HepG2 (cell line): ENCODE measurements at regions not wholly inside any gene's neighbourhood (a gene's known extent, or its start where the extent isn't known, plus 50 kb on each side); places are given as distances from the start of the nearest gene placed in this dataset.

Experiments used
- ATAC-seq: fragments of 200-7000 bp; cut with Tn5 transposase; 3 replicates; pipeline ENCODE4 v1.9.1; 2020; ENCODE audit warnings: mild to moderate bottlenecking, moderate library complexity
- BruUV-seq: library from RNA; stranded (reverse); fragments of 400-500 nt; replicated peaks from 2 replicates; lab custom pipeline; 2021; lab: Mats Ljungman, UMichigan
- CTCF ChIA-PET: fragments of 300-600 bp; formaldehyde crosslinking; extraction: SDS; loops from one replicate; lab custom pipeline; 2021; ENCODE audit warnings: low total read pairs, inconsistent platforms, low intra/inter-chr PET ratio; lab: Yijun Ruan, JAX
- POLR2A ChIA-PET: fragments of 350-600 bp; sonication (Branson Sonifier 250); formaldehyde crosslinking; loops from one replicate; lab custom pipeline; 2020; ENCODE audit warnings: antibody characterized with exemption, inconsistent platforms; lab: Yijun Ruan, JAX
- DNase-seq: peaks from one replicate; pipeline ENCODE4 v3.0.0-alpha.2; 2015; ENCODE audit warnings: low spot score
- FAIRE-seq: peaks from 3 replicates; lab custom pipeline; 2011; peaks lifted over from hg19 to GRCh38; lab: Jason Lieb, UNC
- H2AFZ ChIP-seq: one replicate; pipeline ENCODE4 v1.6.1; 2011; ENCODE audit warnings: low read length, inconsistent platforms
- H3K27ac ChIP-seq: fragments of 300-600 bp; 3 replicates; pipeline ENCODE4 v1.8.0; 2011; ENCODE audit warnings: mixed run types, mild to moderate bottlenecking, mixed read lengths, low read length, inconsistent platforms; ENCODE audit not compliant: insufficient read depth; ENCODE audit errors: extremely low read length
- H3K27me3 ChIP-seq, 2 experiments: fragments of 200-600 bp in 1 of 2; 2 replicates in 1 of 2; 3 replicates in 1 of 2; pipeline versions ENCODE4 v1.6.0 to v1.8.0; 2011; ENCODE audit warnings: low read length in 2 of 2, mild to moderate bottlenecking in 2 of 2, moderate library complexity in 2 of 2, inconsistent platforms in 1 of 2; ENCODE audit not compliant: insufficient read depth in 2 of 2, control insufficient read depth in 1 of 2
- H3K36me3 ChIP-seq, 2 experiments: fragments of 200-600 bp in 1 of 2; replicated peaks in 1 of 2; 2 replicates in 1 of 2; 3 replicates in 1 of 2; pipeline versions ENCODE4 v1.5.1 to v1.8.0; 2011; ENCODE audit warnings: low read length in 2 of 2, inconsistent platforms in 1 of 2; ENCODE audit not compliant: insufficient read depth in 2 of 2, control insufficient read depth in 1 of 2
- H3K4me1 ChIP-seq: 2 replicates; pipeline ENCODE4 v1.5.1; 2012; ENCODE audit warnings: low read length, inconsistent platforms; ENCODE audit not compliant: insufficient read depth
- H3K4me2 ChIP-seq: 2 replicates; pipeline ENCODE4 v1.6.0; 2011; ENCODE audit warnings: low read depth, low read length, inconsistent platforms
- H3K4me3 ChIP-seq, 3 experiments: fragments of 200-600 bp in 1 of 3; sonication (generic), shearing (Covaris generic) in 1 of 3; replicated peaks in 1 of 3; 2 replicates each; pipeline ENCODE4 v1.5.1; 2011 to 2016; ENCODE audit warnings: low read length in 3 of 3, inconsistent platforms in 2 of 3, low read depth in 2 of 3, mild to moderate bottlenecking in 2 of 3, control low read depth in 1 of 3, mixed read lengths in 1 of 3; ENCODE audit not compliant: insufficient read depth in 1 of 3
- H3K79me2 ChIP-seq: one replicate; pipeline ENCODE4 v1.6.1; 2011; ENCODE audit warnings: low read length, inconsistent platforms; ENCODE audit not compliant: insufficient read depth
- H3K9ac ChIP-seq: 2 replicates; pipeline ENCODE4 v1.6.0; 2011; ENCODE audit warnings: mild to moderate bottlenecking, low read depth, low read length, inconsistent platforms; ENCODE audit not compliant: insufficient read depth
- H3K9me3 ChIP-seq: 2 replicates; pipeline ENCODE4 v1.5.1; 2012; ENCODE audit warnings: mild to moderate bottlenecking, low read length
- H4K20me1 ChIP-seq: 2 replicates; pipeline ENCODE4 v1.6.0; 2011; ENCODE audit warnings: inconsistent platforms, mild to moderate bottlenecking, low read length, moderate library complexity; ENCODE audit not compliant: insufficient read depth
- ATRX ChIP-seq: sonication (generic); formaldehyde crosslinking; IDR thresholded peaks from 2 replicates; pipeline ENCODE4 v1.4.0; 2020; ENCODE audit warnings: missing genetic modification reagents, borderline replicate concordance
- CEBPB ChIP-seq: IDR thresholded peaks from 2 replicates; pipeline ENCODE4 v1.6.1; 2011; ENCODE audit warnings: low read depth, low read length, improper control_type of control experiment, borderline replicate concordance
- CEBPG ChIP-seq: IDR thresholded peaks from 2 replicates; pipeline ENCODE4 v1.6.1; 2016
- DMAP1 ChIP-seq: IDR thresholded peaks from 2 replicates; pipeline ENCODE4 v1.6.1; 2016
- EEA1 ChIP-seq: sonication (generic); formaldehyde crosslinking; IDR thresholded peaks from 2 replicates; pipeline ENCODE4 v1.5.1; 2020; ENCODE audit warnings: mild to moderate bottlenecking, missing genetic modification reagents, borderline replicate concordance
- EP300 ChIP-seq, 3 experiments: sonication (generic) in 1 of 3; formaldehyde crosslinking in 1 of 3; IDR thresholded peaks; 2 replicates each; pipeline versions ENCODE4 v1.5.1 to v1.6.1; 2011 to 2020; ENCODE audit warnings: low read depth in 2 of 3, low read length in 2 of 3, borderline replicate concordance in 1 of 3, improper control_type of control experiment in 1 of 3, mild to moderate bottlenecking in 1 of 3, missing genetic modification reagents in 1 of 3, moderate library complexity in 1 of 3
- ETV5 ChIP-seq: IDR thresholded peaks from 2 replicates; pipeline ENCODE4 v1.6.1; 2018; ENCODE audit warnings: missing biosample characterization, missing genetic modification reagents, inconsistent platforms, borderline replicate concordance
- FOXA1 ChIP-seq, 2 experiments: fragments of 450-650 bp in 1 of 2; sonication (generic) in 1 of 2; formaldehyde crosslinking in 1 of 2; IDR thresholded peaks; 2 replicates each; pipeline versions ENCODE4 v1.4.0 to v1.6.1; 2016 to 2020; ENCODE audit warnings: missing genetic modification reagents in 1 of 2
- NCOA2 ChIP-seq: sonication (generic); formaldehyde crosslinking; IDR thresholded peaks from 2 replicates; pipeline ENCODE4 v1.8.0; 2022; ENCODE audit warnings: inconsistent platforms
- POGZ ChIP-seq: sonication (generic); formaldehyde crosslinking; IDR thresholded peaks from 2 replicates; pipeline ENCODE4 v1.4.0; 2020; ENCODE audit warnings: mild to moderate bottlenecking, missing genetic modification reagents
- RBM22 ChIP-seq: fragments of 200-400 bp; formaldehyde crosslinking; optimal IDR thresholded peaks from 2 replicates; pipeline ENCODE3; 2017; ENCODE audit warnings: mild to moderate bottlenecking, low read length, moderate library complexity
- RNF2 ChIP-seq: fragments of 450-650 bp; conservative IDR thresholded peaks from 2 replicates; pipeline ENCODE4 v1.6.1; 2016; ENCODE audit warnings: low read depth
- RXRB ChIP-seq: IDR thresholded peaks from 2 replicates; pipeline ENCODE4 v1.6.1; 2016; ENCODE audit warnings: borderline replicate concordance, missing genetic modification reagents, missing compliant biosample characterization
- SMAD3 ChIP-seq: sonication (generic); formaldehyde crosslinking; IDR thresholded peaks from 2 replicates; pipeline ENCODE4 v1.4.0; 2020; ENCODE audit warnings: missing genetic modification reagents
- XRCC5 ChIP-seq: fragments of 200-400 bp; formaldehyde crosslinking; optimal IDR thresholded peaks from 2 replicates; pipeline ENCODE3; 2017; ENCODE audit warnings: mild to moderate bottlenecking, low read length
- ZFP41 ChIP-seq: sonication (generic); formaldehyde crosslinking; IDR thresholded peaks from 2 replicates; pipeline ENCODE4 v1.4.0; 2020; ENCODE audit warnings: mild to moderate bottlenecking, missing genetic modification reagents, borderline replicate concordance
- ZNF614 ChIP-seq: IDR thresholded peaks from 2 replicates; pipeline ENCODE4 v1.6.1; 2018; ENCODE audit warnings: missing biosample characterization, missing genetic modification reagents, inconsistent platforms, borderline replicate concordance
- WGBS: methylation state at CpG from one replicate; pipeline ENCODE4 v1.1.6; 2017; ENCODE audit warnings: low lambda C conversion rate; 5-methylcytosine and 5-hydroxymethylcytosine counted together
- in situ Hi-C: cut with HindIII; loops from 2 replicates; pipeline ENCODE4 v1.10.0; 2017; ENCODE audit warnings: low pct_unique_long_range_greater_than_20kb; ENCODE audit not compliant: extremely low pct_ligation_motif_present
- intact Hi-C: fragments of 100-400 bp; cut with micrococcal nuclease; formaldehyde crosslinking; loops from one replicate; pipeline ENCODE4 v1.10.0; 2022; ENCODE audit not compliant: unreplicated experiment
- TF ChIP-seq, protein P1 (sequence below): sonication (generic); formaldehyde crosslinking; IDR thresholded peaks from 2 replicates; pipeline ENCODE4 v1.9.0; 2021; ENCODE audit warnings: missing genetic modification reagents, borderline replicate concordance

DNA sequence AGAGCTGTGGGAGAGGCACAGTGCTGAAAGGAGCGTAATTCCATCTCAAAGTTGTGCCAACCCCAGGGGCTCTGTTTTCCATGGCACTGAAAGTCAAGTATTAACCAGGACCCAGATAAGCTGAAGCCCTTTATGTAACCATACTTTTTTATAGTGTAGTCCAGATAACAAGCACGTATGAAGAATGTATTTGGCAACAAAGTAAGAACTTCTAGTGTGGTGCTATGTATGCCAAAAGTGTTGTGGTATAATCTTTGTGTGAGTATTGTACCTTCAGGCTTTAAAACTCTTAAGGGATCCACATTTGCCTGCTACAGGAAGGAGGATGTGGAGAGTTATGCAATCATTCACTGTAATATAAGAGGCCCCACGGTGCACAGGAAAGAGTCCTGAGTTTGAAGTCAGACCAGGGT is 129.4 kb downstream of the IBTK start:
- BruUV-seq: no TSS peak
- 53% methylated on average over 3 of the region's 3 CpGs for WGBS
- Histone ChIP-seq H3K4me1 (peaks cover 44% of the 10 kb centered on the region), H3K4me3 (no peak overlapping the region), H3K27ac (no peak overlapping the region), H3K4me2 (peak overlapping the region; percentile 22; the same call in 1 of the 2 replicates), H2AFZ (no peak overlapping the region), H3K27me3 (no peaks in the 10 kb centered on the region), H4K20me1 (no peaks in the 10 kb centered on the region), H3K79me2 (no peaks in the 10 kb centered on the region), H3K9ac (no peak overlapping the region), H3K36me3 (no peaks in the 10 kb centered on the region), H3K9me3 (no peaks in the 10 kb centered on the region)
- in situ Hi-C loops (no loop called here), intact Hi-C loops (no loop called here)
- ATAC-seq (no peak), FAIRE-seq (no peak), DNase-seq (no peak)
- ChIA-PET POLR2A (no interaction called here), CTCF (no interaction called here)
- TF ChIP-seq CEBPG (CRISPR knock-in tag): peak; percentile 78
- peak; percentile 53; the same call in 1 of the 2 replicates for TF ChIP-seq CEBPB
- no peak for TF ChIP-seq DMAP1 (CRISPR knock-in tag)

DNA sequence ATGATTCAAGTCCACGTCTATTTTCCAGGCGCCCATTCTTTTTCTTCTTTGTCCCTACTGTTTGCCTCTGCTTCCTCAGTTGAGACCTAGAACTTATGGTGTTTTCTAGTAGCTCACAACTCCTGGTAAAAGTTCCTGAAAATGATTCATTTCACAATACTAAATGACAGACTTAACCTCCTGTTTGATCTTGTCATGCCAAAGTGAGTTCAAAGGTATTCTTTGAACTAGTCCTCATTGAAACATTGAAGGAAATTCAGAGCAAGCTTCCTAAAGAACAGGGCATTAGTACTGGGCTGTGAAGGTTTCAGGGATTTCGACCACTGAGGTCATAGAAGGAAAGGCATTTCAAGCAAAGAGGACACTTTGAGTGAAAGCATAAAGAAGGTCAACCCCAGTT is 132.8 kb downstream of the IBTK start:
- DNase-seq: peak; percentile 77
- intact Hi-C loops: no loop called here
- Histone ChIP-seq H3K4me1 (peaks cover 44% of the 10 kb centered on the region), H3K27ac (no peak overlapping the region), H3K9ac (no peak overlapping the region), H4K20me1 (no peaks in the 10 kb centered on the region), H2AFZ (peak overlapping the region; percentile 70), H3K79me2 (no peaks in the 10 kb centered on the region), H3K9me3 (peaks cover 11% of the 10 kb centered on the region), H3K4me3 (no peak overlapping the region), H3K36me3 (no peaks in the 10 kb centered on the region), H3K4me2 (peak overlapping the region; percentile 20), H3K27me3 (no peaks in the 10 kb centered on the region)
- no TSS peak for BruUV-seq
- CTCF ChIA-PET: no interaction called here
- POLR2A ChIA-PET: no interaction called here
- ATAC-seq: peak; percentile 76
- no peak for FAIRE-seq
- in situ Hi-C loops: no loop called here
- WGBS: 29% methylated on average over 3 of the region's 3 CpGs
- TF ChIP-seq XRCC5 (no peak), ZNF614 (CRISPR knock-in tag) (0 out of 2 replicates have a peak, but pooled peaks have one; percentile 24), POGZ (CRISPR knock-in tag) (peak; percentile 58; the same call in 1 of the 2 replicates), ZFP41 (CRISPR knock-in tag) (no peak), EEA1 (CRISPR knock-in tag) (no peak), NCOA2 (CRISPR knock-in tag) (no peak), ATRX (CRISPR knock-in tag) (no peak), EP300 (IDR thresholded peaks at IDR 0.05; ENCODE audit: low read depth in 2 of 2, low read length in 2 of 2) (peak in 1 of 2 experiments; percentile 53; a peak in 2 of 4 replicates), EP300 (CRISPR knock-in tag; IDR thresholded peaks at IDR 0.05; ENCODE audit: borderline replicate concordance) (peak; percentile 13; the same call in 1 of the 2 replicates), FOXA1 (IDR thresholded peaks at IDR 0.05) (no peak), FOXA1 (CRISPR knock-in tag; IDR thresholded peaks at IDR 0.05) (peak; percentile 26; the same call in 1 of the 2 replicates), RNF2 (no peak), RXRB (CRISPR knock-in tag) (peak; percentile 39; the same call in 1 of the 2 replicates), ETV5 (no peak), CEBPG (CRISPR knock-in tag) (peak; percentile 61), RBM22 (no peak), SMAD3 (CRISPR knock-in tag) (no peak)
- TF ChIP-seq, protein P1, sequence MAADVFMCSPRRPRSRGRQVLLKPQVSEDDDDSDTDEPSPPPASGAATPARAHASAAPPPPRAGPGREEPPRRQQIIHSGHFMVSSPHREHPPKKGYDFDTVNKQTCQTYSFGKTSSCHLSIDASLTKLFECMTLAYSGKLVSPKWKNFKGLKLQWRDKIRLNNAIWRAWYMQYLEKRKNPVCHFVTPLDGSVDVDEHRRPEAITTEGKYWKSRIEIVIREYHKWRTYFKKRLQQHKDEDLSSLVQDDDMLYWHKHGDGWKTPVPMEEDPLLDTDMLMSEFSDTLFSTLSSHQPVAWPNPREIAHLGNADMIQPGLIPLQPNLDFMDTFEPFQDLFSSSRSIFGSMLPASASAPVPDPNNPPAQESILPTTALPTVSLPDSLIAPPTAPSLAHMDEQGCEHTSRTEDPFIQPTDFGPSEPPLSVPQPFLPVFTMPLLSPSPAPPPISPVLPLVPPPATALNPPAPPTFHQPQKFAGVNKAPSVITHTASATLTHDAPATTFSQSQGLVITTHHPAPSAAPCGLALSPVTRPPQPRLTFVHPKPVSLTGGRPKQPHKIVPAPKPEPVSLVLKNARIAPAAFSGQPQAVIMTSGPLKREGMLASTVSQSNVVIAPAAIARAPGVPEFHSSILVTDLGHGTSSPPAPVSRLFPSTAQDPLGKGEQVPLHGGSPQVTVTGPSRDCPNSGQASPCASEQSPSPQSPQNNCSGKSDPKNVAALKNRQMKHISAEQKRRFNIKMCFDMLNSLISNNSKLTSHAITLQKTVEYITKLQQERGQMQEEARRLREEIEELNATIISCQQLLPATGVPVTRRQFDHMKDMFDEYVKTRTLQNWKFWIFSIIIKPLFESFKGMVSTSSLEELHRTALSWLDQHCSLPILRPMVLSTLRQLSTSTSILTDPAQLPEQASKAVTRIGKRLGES (CRISPR knock-in tag): no peak
